Heart left ventricle (tissue), 13 donors: ENCODE measurements at regions not wholly inside any gene's neighbourhood (a gene's known extent, or its start where the extent isn't known, plus 50 kb on each side); places are given as distances from the start of the nearest gene placed in this dataset.

ENCODE experiments used
- POLR2A ChIP-seq, 2 donors: fragments of 450-650 bp; IDR thresholded peaks; one replicate each; pipeline ENCODE4 v1.6.1; 2017; ENCODE audit warnings: antibody characterized with exemption in 2 of 2, mild to moderate bottlenecking in 2 of 2, moderate library complexity in 2 of 2
- TF ChIP-seq, protein P1 (sequence below), 12 donors: fragments of 200-600 bp; sonication (generic) in 4 of 12; IDR thresholded peaks; one replicate each; pipeline versions ENCODE4 v1.5.0 to v1.8.0; 2018 to 2022; ENCODE audit warnings: antibody characterized with exemption in 12 of 12, mild to moderate bottlenecking in 5 of 12
- donor health status: ischemic (EF 13 %, LVEDD 7.1; RV severe dilation, severe dysfunction).
- donor health status: DM: no; HTN: yes; CAD: no.
- donor health status: DM: no; HTN: no; CAD: no.
- donor health status: ischemic (EF 25% LVEDD 6.9; RV normal size, moderate dysfunction).
- donor health status: ischemic (EF 25% LVEDD 5.7; RV mildly dilated, moderate dysfunction).
- donor health status: ischemic (EF 35%, LVEDD 5.7; RV mildly dilated, moderate dysfunction).
- donor health status: nonischemic (EF 11% LVEDD 7.7; RV severe dilation, severe dysfunction).
- donor health status: DM: yes; HTN: yes; CAD: no.
- donor health status: PGD.
- donor health status: ischemic (EF 29% LVEDD 5.4; RV normal size, mild dysfunction).
- donor health status: nonischemic (EF 23%, LVEDD 6.1; RV moderate dilation, normal function).

DNA sequence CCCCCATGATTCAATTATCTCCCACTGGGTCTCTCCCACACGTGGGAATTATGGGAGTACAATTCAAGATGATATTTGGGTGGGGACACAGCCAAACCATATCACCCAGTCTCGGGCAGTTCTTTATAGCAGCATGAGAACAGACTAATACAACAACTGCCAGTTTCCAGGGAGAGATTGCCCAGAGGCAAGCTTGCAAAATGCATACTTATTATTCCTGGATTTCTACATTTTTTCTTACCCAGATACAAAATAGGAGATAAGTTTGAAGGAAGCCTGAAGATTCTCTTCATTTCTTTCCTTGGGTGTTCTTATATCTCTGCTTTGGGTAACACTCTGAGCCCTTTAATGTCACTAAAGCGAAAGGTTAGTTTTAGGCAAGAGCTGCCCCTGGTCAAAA lies 691.2 kb downstream of the TAF11L14 start:
- TF ChIP-seq, protein P1, sequence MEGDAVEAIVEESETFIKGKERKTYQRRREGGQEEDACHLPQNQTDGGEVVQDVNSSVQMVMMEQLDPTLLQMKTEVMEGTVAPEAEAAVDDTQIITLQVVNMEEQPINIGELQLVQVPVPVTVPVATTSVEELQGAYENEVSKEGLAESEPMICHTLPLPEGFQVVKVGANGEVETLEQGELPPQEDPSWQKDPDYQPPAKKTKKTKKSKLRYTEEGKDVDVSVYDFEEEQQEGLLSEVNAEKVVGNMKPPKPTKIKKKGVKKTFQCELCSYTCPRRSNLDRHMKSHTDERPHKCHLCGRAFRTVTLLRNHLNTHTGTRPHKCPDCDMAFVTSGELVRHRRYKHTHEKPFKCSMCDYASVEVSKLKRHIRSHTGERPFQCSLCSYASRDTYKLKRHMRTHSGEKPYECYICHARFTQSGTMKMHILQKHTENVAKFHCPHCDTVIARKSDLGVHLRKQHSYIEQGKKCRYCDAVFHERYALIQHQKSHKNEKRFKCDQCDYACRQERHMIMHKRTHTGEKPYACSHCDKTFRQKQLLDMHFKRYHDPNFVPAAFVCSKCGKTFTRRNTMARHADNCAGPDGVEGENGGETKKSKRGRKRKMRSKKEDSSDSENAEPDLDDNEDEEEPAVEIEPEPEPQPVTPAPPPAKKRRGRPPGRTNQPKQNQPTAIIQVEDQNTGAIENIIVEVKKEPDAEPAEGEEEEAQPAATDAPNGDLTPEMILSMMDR (IDR thresholded peaks at IDR 0.05), result no peak
- TF ChIP-seq POLR2A (IDR thresholded peaks at IDR 0.05), result no peak
